OCI-LY7 (cell line): ENCODE measurements at regions not wholly inside any gene's neighbourhood (a gene's known extent, or its start where the extent isn't known, plus 50 kb on each side); places are given as distances from the start of the nearest gene placed in this dataset.

ENCODE experiments used
- EZH2phosphoT487 ChIP-seq: fragments of 200-600 bp; sonication (generic); IDR thresholded peaks from 2 replicates; pipeline ENCODE4 v1.6.1; 2018; ENCODE audit warnings: low read depth, borderline replicate concordance, mild to moderate bottlenecking, mixed run types, antibody characterized with exemption, low read length, moderate library complexity, mixed read lengths
- TF ChIP-seq, protein P1 (sequence below): fragments of 200-600 bp; sonication (generic); conservative IDR thresholded peaks from 2 replicates; pipeline ENCODE4 v1.5.1; 2014; ENCODE audit warnings: mild to moderate bottlenecking, antibody characterized with exemption, low read length, moderate library complexity, mixed read lengths

DNA sequence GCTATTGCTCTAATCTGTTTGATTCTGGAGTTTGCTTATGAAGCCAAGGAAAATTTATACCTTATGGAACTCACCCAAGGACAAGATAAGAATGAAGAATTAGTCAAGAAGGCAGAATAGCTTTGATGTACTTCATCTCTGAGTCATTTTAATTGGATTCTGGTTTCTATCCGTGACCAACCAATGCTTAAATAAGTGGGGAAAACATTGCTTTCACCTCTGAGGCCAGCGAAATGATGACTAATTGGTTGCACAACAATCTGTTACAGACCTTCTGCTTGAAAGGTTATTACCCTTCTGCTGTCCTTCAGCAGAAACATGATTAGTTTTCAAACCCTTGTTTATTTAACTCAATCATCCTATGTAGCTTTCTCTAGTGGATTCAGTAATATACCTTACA lies 812.7 kb downstream of the CDY2B start:
- TF ChIP-seq, protein P1, sequence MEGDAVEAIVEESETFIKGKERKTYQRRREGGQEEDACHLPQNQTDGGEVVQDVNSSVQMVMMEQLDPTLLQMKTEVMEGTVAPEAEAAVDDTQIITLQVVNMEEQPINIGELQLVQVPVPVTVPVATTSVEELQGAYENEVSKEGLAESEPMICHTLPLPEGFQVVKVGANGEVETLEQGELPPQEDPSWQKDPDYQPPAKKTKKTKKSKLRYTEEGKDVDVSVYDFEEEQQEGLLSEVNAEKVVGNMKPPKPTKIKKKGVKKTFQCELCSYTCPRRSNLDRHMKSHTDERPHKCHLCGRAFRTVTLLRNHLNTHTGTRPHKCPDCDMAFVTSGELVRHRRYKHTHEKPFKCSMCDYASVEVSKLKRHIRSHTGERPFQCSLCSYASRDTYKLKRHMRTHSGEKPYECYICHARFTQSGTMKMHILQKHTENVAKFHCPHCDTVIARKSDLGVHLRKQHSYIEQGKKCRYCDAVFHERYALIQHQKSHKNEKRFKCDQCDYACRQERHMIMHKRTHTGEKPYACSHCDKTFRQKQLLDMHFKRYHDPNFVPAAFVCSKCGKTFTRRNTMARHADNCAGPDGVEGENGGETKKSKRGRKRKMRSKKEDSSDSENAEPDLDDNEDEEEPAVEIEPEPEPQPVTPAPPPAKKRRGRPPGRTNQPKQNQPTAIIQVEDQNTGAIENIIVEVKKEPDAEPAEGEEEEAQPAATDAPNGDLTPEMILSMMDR, result no peak
- TF ChIP-seq EZH2phosphoT487, result no peak
